Panc1 (cell line): ENCODE measurements at regions not wholly inside any gene's neighbourhood (a gene's known extent, or its start where the extent isn't known, plus 50 kb on each side); places are given as distances from the start of the nearest gene placed in this dataset.

Experiments
- ATAC-seq: fragments of 200-7000 bp; cut with Tn5 transposase; 2 replicates; pipeline ENCODE4 v1.9.1; 2020; ENCODE audit warnings: mild to moderate bottlenecking, moderate library complexity
- BruUV-seq: library from RNA; stranded (reverse); fragments of 400-500 nt; replicated peaks from 2 replicates; lab custom pipeline; 2021; lab: Mats Ljungman, UMichigan
- CTCF ChIA-PET: fragments of 300-600 bp; sonication (Branson Sonifier 250); formaldehyde crosslinking; loops from one replicate; lab custom pipeline; 2022; ENCODE audit warnings: antibody characterized with exemption; lab: Charles Lee
- POLR2A ChIA-PET: fragments of 300-600 bp; sonication (Branson Sonifier 250); formaldehyde crosslinking; loops from one replicate; lab custom pipeline; 2022; ENCODE audit warnings: antibody characterized with exemption; lab: Charles Lee
- DNase-seq: peaks from one replicate; pipeline ENCODE4 v3.0.0-alpha.2; 2010; ENCODE audit warnings: low read depth, low spot score
- H3K27ac ChIP-seq: 2 replicates; pipeline ENCODE4 v1.5.1; 2011; ENCODE audit warnings: mild to moderate bottlenecking, low read length, inconsistent platforms
- H3K27me3 ChIP-seq: fragments of 200-500 bp; sonication (Bioruptor generic); 2 replicates; pipeline ENCODE4 v1.6.0; 2014; ENCODE audit warnings: low read length, inconsistent platforms; ENCODE audit not compliant: control insufficient read depth, insufficient read depth
- H3K36me3 ChIP-seq: fragments of 200-500 bp; sonication (Bioruptor generic); 2 replicates; pipeline ENCODE4 v1.5.1; 2014; ENCODE audit warnings: inconsistent platforms, mild to moderate bottlenecking, low read length, moderate library complexity; ENCODE audit not compliant: control insufficient read depth, insufficient read depth
- H3K4me1 ChIP-seq: 2 replicates; pipeline ENCODE4 v1.5.1; 2011; ENCODE audit warnings: inconsistent platforms, mild to moderate bottlenecking, low read length, moderate library complexity; ENCODE audit not compliant: control insufficient read depth, insufficient read depth
- H3K4me3 ChIP-seq, 2 experiments: 2 replicates each; pipeline ENCODE4 v1.5.1; 2011 to 2012; ENCODE audit warnings: low read depth in 2 of 2, low read length in 2 of 2, mild to moderate bottlenecking in 2 of 2, inconsistent platforms in 1 of 2, moderate library complexity in 1 of 2
- H3K9me3 ChIP-seq: fragments of 200-500 bp; sonication (Bioruptor generic); 2 replicates; pipeline ENCODE4 v1.5.1; 2014; ENCODE audit warnings: low read depth, mild to moderate bottlenecking, inconsistent platforms, low read length, moderate library complexity; ENCODE audit not compliant: control insufficient read depth, insufficient read depth
- CTCF ChIP-seq: fragments of 450-650 bp; IDR thresholded peaks from 2 replicates; pipeline ENCODE4 v1.5.1; 2017; ENCODE audit warnings: mild to moderate bottlenecking
- POLR2AphosphoS5 ChIP-seq: IDR thresholded peaks from 2 replicates; pipeline ENCODE4 v1.6.1; 2012; ENCODE audit warnings: mild to moderate bottlenecking, low read depth, low read length, moderate library complexity
- REST ChIP-seq, 2 experiments: IDR thresholded peaks; 2 replicates each; pipeline ENCODE4 v1.6.1; 2011 to 2012; ENCODE audit warnings: low read depth in 2 of 2, control low read depth in 1 of 2, low read length in 1 of 2, mild to moderate bottlenecking in 1 of 2, moderate library complexity in 1 of 2; ENCODE audit not compliant: insufficient read depth in 1 of 2
- SIN3A ChIP-seq: IDR thresholded peaks from 2 replicates; pipeline ENCODE4 v1.6.1; 2012; ENCODE audit warnings: low read depth, mild to moderate bottlenecking, low read length, moderate library complexity, borderline replicate concordance; ENCODE audit not compliant: insufficient read depth
- TCF7L2 ChIP-seq: IDR thresholded peaks from 2 replicates; pipeline ENCODE4 v1.6.1; 2011; ENCODE audit warnings: mild to moderate bottlenecking, low read depth, low read length, inconsistent platforms
- in situ Hi-C: cut with HindIII; loops from 2 replicates; pipeline ENCODE4 v1.10.0; 2016; ENCODE audit warnings: low sequenced_read_pairs, low pct_unique_long_range_greater_than_20kb
- intact Hi-C: fragments of 100-400 bp; cut with micrococcal nuclease; formaldehyde crosslinking; loops from one replicate; pipeline ENCODE4 v1.10.0; 2022; ENCODE audit not compliant: unreplicated experiment

GRCh38 chr9:129479631-129480011 lies 141.3 kb downstream of the C9orf50 start:
- peaks cover 3% of the 10 kb centered on the region; the same call in 1 of the 2 replicates for H3K9me3 ChIP-seq
- intact Hi-C loops (loop anchor here (10.0 kb wide), 1 partner anchor 65 kb away; no protein-coding TSS in a partner anchor), in situ Hi-C loops (no loop called here)
- DNase-seq: no peak
- TF ChIP-seq SIN3A (no peak), REST (IDR thresholded peaks at IDR 0.05; ENCODE audit: insufficient read depth in 1 of 2, low read depth in 2 of 2, low read length in 1 of 2) (no peak)
- peak overlapping the region; percentile 90 for H3K27ac ChIP-seq
- no TSS peak for BruUV-seq
- ChIA-PET CTCF (interaction anchor here (0.6 kb wide), 1 partner anchor 15 kb away, joined by 4 read pairs; no protein-coding TSS in a partner anchor), POLR2A (interaction anchor here (0.5 kb wide), 1 partner anchor 14 kb away, joined by 5 read pairs; no protein-coding TSS in a partner anchor)
- H3K4me3 ChIP-seq: no peak overlapping the region
- H3K4me1 ChIP-seq: peaks cover 58% of the 10 kb centered on the region
- no peaks in the 10 kb centered on the region for H3K36me3 ChIP-seq
- no peak for ATAC-seq
- H3K27me3 ChIP-seq: no peaks in the 10 kb centered on the region

GRCh38 chr9:129478961-129479630 lies 141.8 kb downstream of the C9orf50 start:
- in situ Hi-C loops (no loop called here), intact Hi-C loops (no loop called here)
- Histone ChIP-seq H3K36me3 (no peaks in the 10 kb centered on the region), H3K9me3 (peaks cover 3% of the 10 kb centered on the region; the same call in 1 of the 2 replicates), H3K4me3 (no peak overlapping the region), H3K27me3 (no peaks in the 10 kb centered on the region), H3K4me1 (peaks cover 55% of the 10 kb centered on the region), H3K27ac (peak overlapping the region; percentile 90)
- CTCF ChIA-PET: interaction anchor here (0.6 kb wide), 1 partner anchor 15 kb away, joined by 4 read pairs; no protein-coding TSS in a partner anchor
- ATAC-seq (peak; percentile 6; the same call in 1 of the 2 replicates), DNase-seq (no peak)
- POLR2A ChIA-PET: no interaction called here
- BruUV-seq: no TSS peak
- no peak for TF ChIP-seq REST (IDR thresholded peaks at IDR 0.05; ENCODE audit: insufficient read depth in 1 of 2, low read depth in 2 of 2, low read length in 1 of 2)
- TF ChIP-seq SIN3A: no peak
- no peak for TF ChIP-seq TCF7L2
- no peak for TF ChIP-seq CTCF
- TF ChIP-seq POLR2AphosphoS5: no peak
